ENCODE measurements at regions not wholly inside any gene's neighbourhood (a gene's known extent, or its start where the extent isn't known, plus 50 kb on each side); places are given as distances from the start of the nearest gene placed in this dataset.
"Not testable (repeated sequence)": the region's sequence is repeated elsewhere in the genome, so short reads cannot be mapped to it uniquely, and the experiment has no call there.

DNA sequence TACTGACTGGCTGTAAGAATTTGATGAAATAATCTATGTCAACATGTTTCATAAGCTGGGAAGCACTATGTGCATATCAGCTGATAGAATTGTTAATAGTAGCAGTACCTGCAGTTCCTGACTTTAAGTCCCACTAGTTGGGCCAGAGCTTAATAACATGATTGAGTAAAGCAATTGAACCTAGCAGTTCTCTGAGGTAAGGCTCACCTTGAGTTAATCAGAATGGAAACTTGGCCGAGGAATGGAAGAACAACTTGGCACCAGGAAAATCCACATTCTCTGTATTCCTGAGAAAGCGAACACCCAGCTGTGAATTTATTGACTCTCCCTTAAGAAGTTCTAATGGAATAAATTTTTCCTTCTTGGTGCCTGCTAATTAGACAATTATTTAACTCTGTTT is 262.6 kb downstream of the IGSF11 start:
- DNase-seq (ENCODE audit: low read depth) = no peak

- no peak for DNase-seq (ENCODE audit: low read depth)
Observed at GRCh38 chr3:118772547-118773011, 262.1 kb downstream of the IGSF11 start.

DNA sequence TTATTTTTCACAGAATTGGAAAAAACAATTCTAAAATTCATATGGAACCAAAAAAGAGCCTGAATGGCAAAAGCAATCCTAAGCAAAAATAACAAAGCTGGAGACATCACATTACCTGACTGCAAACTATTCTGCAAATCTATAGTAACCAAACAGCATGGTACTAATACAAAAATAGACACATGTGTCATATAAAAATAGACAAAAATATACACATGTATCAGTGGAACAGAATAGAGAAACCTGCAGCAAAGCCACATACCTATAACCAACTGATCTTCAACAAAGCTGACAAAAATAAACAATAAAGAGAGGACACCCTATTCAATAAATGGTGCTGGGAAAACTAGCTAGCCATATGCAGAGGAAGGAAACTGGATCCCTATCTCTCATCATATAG is 259.6 kb downstream of the IGSF11 start:
- DNase-seq (ENCODE audit: low read depth) = no peak

GRCh38 chr3:118778201-118778600 is 256.4 kb downstream of the IGSF11 start:
- DNase-seq (ENCODE audit: low read depth) = no peak

- no peak for DNase-seq (ENCODE audit: low read depth)
Observed at GRCh38 chr3:118781232-118781631, 253.4 kb downstream of the IGSF11 start.

DNA sequence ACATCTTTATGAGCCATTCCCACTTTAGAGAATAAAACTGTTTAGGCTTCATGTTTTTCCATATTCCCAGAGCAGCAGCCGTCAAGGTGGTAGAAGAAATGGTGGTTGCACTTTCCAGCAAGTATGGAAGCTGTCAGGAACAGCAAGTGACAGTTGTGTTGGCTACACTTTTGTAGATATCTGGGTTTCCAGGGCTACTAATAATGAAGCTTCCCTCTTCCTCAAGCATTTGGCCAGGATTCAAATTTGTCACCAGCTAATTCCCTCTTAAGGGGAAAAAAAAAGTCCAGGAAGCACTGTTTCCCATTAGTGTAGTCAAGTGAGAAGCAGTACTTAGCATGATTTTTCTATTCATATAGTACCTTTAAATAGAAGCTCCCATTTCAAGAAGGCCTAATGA is 252.8 kb downstream of the IGSF11 start:
- DNase-seq (ENCODE audit: low read depth) = no peak

- DNase-seq (ENCODE audit: low read depth) = no peak
Observed at GRCh38 chr3:118782755-118783202, 251.9 kb downstream of the IGSF11 start.

DNA sequence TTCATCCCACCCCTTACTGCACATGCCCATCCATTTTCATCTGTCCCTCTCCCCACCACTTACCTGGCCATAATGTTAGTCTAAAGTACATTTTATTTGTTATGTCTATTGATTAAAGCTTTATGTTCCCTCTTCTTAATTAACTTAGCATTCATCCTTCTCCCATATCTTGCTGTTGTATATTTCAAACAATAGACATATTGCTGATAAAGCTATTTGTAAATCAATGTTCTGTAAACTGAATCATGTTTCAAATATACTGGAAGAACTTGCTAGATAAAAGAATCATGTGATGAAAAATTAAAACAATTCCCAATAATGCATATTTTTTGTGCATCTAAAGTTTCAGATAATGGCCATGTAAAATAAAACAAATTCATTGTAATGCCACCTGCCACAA is 249.2 kb downstream of the IGSF11 start:
- no peak for DNase-seq (ENCODE audit: low read depth)

- DNase-seq (ENCODE audit: low read depth) = no peak
Observed at GRCh38 chr3:118791246-118791645, 243.4 kb downstream of the IGSF11 start.

- no peak for DNase-seq (ENCODE audit: low read depth)
Observed at GRCh38 chr3:118792191-118792590, 242.5 kb downstream of the IGSF11 start.

DNA sequence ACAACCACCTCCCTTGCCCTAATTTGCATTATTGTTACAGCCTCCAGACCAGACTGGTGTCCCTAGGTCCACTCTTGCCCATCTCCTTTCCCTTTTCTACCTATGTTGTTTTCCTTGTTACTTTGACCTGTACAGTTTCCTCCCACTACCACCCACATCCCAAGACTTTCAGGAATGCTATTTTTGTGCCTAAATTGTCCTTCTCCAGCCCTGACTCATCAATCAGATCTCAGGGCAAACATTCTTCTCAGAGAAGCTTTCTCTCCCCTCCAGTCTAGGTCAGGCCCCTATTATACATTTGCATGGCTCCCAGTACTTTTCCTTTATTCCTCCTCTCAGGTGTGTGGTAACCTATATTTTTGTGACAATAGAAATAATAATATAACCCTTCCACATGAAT is 241.5 kb downstream of the IGSF11 start:
- no peak for DNase-seq (ENCODE audit: low read depth)

DNA sequence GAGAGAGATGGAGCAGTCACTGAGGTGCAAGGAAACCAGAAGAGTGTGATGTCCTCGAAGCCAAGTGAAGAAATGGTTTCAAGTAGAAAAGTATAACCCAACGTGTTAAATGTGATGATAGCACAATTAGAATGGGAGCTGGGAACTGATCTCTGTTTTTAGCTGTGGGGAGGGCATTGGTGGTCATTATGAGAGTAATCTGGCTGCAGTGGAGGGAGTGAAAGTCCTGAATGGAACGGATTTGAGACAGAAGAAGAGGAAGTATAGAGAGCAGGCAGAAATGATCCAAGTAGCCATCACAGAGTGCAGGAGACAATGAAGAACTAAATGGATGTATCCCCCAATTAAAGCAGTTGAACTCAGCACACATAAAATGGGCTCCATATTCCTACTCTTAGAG is 235.3 kb downstream of the IGSF11 start:
- DNase-seq (ENCODE audit: low read depth) = no peak

- DNase-seq (ENCODE audit: low read depth) = no peak
Observed at GRCh38 chr3:118801899-118802298, 232.7 kb downstream of the IGSF11 start.

GRCh38 chr3:118802325-118803095 is 232.1 kb downstream of the IGSF11 start:
- no peak for DNase-seq (ENCODE audit: low read depth)

DNA sequence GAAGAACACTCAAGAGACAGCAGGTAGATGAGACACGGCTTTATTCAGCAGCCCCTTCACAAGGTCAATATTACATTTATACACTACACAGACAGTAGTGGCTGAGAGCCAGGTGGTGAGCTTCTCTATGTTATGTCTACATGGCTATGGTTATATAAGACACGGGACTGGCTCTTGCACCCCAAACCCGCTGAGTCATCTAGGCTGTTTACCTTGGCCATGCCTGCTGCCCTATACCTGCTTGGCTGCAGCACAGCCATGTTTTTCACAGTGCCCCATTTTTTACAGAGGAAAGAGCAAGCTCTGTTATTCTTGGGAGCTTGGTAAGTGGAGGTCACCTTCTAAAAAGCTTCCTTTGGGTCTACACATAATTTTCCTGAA is 231.6 kb downstream of the IGSF11 start:
- DNase-seq (ENCODE audit: low read depth) = no peak

DNA sequence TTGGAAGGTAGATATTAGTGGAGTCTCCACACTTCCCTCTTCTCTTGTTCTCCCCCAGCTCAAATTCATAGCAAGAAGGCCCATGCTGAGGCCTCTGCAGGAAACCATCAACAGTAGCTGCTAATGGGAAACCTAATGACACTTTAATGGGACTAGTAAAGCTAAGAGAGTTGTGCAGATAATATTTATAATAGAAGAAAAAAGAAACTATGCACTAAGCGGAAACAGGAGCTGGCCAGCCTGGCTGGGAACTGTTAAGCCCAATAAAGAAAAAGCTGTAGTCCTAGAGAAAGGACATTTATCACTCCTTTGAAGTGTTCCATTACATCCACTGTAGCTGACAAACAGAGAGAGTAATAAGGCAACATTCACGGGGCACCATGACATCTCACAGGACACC is 229.6 kb downstream of the IGSF11 start:
- no peak for DNase-seq (ENCODE audit: low read depth)

- no peak for DNase-seq (ENCODE audit: low read depth)
Observed at GRCh38 chr3:118806423-118806822, 228.2 kb downstream of the IGSF11 start.

GRCh38 chr3:118807349-118807748 is 227.3 kb downstream of the IGSF11 start:
- DNase-seq (ENCODE audit: low read depth) = not testable (repeated sequence)

- no peak for DNase-seq (ENCODE audit: low read depth)
Observed at GRCh38 chr3:118808723-118809122, 225.9 kb downstream of the IGSF11 start.

DNA sequence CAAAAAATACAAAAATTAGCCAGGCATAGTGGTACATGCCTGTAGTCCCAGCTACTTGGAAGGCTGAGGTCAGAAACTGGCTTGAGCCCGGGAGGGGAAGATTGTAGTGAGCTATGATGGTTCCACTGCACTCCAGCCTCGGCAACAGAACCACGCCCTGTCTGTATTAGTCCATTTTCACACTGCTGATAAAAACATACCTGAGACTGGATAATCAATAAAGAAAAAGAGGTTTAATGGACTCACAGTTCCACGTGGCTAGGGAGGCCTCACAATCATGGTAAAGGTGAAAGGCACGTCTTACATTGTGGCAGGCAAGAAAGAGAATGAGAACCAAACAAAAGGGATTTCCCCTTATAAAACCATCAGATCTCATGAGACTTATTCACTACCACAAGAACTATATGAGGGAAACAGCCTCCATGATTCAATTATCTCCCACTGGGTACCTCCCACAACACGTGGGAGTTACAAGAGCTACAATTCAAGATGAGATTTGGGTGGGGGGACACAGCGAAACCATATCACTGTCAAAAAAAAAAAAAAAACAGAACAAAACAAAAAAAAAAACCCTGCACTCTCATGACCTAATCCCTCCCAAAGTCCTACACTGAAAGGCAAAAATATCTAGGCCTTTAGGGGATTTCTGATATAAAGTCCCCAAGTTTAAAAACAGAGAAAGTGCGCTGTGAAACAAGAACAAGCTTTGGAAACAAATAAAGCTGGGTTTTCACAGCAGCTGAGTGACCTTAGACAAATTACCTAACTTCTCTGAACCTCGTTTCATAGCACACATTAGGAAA is 224.7 kb downstream of the IGSF11 start:
- DNase-seq (ENCODE audit: low read depth) = no peak

- DNase-seq (ENCODE audit: low read depth) = no peak
Observed at GRCh38 chr3:118810499-118811035, 224.1 kb downstream of the IGSF11 start.

GRCh38 chr3:118811236-118811732 is 223.4 kb downstream of the IGSF11 start:
- no peak for DNase-seq (ENCODE audit: low read depth)

DNA sequence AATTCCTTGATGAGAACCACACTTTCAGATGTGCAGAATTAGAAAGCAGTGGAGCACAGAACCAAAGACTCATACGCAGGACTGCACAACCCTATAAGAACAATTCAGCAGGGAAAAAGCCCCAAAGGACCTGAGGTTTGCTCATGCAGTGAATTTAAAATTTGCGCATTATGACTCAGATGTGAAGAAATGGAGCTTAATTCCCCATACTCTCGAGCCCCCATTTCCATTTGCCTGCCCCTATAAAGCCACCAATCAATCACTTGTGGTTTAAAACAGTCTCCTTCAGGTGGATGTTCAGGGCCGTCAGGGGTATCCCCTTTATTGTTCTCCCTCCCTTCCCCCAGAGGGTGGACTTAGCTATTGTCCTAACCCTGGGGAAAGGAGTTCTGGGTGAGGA is 221.2 kb downstream of the IGSF11 start:
- no peak for DNase-seq (ENCODE audit: low read depth)
